GM18520 (cell line): ENCODE measurements at regions not wholly inside any gene's neighbourhood (a gene's known extent, or its start where the extent isn't known, plus 50 kb on each side); places are given as distances from the start of the nearest gene placed in this dataset.

ENCODE experiments used
- ATAC-seq: cut with Tn5 transposase; IDR thresholded peaks from one replicate; pipeline ENCODE4 v1.9.1; 2021; ENCODE audit not compliant: unreplicated experiment

DNA sequence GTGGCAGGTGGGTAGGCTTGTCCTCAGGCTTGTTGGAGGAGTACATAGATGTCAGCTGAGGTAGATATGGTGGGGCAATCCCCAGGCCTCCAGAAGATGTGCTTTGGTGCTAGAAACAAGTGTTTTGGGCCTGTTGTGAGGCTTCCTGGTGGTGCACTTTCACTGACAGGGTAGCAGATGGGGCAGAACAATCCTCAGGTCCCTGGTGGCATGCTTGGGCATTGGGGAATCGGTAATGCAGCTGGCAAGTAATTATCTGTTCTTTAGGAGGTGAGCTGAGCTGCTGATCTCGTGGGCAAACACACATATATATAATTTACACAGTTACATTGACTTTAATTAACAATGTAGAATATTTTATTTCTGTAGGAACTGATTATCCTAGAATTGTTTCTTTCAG, 458.7 kb downstream of the BMP2 start:
- ATAC-seq: no peak

DNA sequence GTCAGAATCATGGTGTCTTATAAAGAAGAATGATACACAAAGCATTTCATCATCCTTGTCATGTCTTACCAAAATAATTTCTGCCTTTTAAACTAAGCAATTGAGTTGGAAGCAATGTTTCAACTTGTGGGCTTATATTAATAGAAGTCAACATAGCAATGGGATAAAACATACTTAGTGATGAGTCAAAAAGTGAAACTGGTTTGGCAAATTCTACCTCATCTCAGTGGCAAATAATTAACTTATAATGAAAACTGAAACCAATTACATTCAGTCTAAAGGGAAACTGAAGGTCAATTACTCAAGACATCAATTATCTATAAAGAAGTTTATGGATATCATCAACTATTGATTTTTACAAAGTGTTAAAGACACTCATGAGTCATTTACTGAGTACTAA, 463.8 kb downstream of the BMP2 start:
- ATAC-seq: peak; percentile 71

DNA sequence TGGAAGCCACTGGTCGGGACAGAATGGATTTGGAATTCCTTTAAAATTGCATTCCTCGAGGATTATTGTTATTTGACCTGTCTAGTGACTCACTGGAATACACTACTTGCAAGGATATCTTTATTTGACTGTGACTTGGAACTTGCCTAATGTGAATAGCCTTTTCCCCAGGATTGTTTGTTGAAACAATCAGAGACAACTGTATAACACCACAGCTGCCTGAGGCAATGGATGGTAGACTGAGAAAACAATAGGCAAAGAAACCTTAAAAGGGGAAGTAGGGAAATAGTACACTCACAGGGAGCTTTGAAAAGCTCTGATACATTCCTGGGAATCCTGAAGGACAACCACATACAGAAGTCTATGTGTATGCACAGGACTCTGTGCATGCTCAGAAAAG, 465.3 kb downstream of the BMP2 start:
- ATAC-seq: no peak

DNA sequence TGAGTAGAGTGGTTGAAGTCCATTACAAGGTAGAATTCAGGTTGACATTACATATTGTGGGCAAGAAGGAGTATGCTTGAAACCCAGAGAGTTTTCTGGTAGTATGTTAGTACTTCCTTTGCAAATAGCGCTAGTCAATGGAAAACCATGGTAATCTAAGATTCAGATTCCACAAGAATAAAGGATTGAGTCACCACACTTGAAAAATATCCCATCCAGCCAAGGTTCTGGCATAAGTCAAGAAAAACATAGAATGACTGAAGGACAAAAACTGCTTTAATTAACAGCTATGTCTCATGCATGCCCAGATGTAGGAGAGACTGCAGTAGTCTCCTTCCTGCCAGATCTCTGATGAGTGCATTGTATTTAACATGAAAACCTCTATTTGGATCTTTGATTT, 469.8 kb downstream of the BMP2 start:
- ATAC-seq: no peak

DNA sequence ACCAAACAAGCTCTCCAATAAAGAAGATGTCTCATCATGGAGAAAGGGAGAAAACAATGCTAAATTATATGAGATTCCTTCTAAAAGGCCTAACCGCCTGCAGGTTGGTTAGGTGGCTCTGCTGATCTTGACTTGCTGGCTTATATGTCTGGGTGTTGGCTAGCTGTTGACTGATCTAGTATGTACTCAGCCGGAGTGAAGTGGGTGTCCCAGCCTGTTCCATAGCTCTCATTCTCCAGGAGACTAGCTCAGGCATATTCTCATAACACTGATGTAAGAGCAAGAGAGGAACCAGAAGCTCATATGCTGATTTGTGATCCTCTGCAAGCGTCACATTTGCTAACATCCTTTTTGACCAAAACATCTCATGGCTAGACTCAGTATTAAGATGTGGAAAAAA, 473.0 kb downstream of the BMP2 start:
- ATAC-seq: no peak

DNA sequence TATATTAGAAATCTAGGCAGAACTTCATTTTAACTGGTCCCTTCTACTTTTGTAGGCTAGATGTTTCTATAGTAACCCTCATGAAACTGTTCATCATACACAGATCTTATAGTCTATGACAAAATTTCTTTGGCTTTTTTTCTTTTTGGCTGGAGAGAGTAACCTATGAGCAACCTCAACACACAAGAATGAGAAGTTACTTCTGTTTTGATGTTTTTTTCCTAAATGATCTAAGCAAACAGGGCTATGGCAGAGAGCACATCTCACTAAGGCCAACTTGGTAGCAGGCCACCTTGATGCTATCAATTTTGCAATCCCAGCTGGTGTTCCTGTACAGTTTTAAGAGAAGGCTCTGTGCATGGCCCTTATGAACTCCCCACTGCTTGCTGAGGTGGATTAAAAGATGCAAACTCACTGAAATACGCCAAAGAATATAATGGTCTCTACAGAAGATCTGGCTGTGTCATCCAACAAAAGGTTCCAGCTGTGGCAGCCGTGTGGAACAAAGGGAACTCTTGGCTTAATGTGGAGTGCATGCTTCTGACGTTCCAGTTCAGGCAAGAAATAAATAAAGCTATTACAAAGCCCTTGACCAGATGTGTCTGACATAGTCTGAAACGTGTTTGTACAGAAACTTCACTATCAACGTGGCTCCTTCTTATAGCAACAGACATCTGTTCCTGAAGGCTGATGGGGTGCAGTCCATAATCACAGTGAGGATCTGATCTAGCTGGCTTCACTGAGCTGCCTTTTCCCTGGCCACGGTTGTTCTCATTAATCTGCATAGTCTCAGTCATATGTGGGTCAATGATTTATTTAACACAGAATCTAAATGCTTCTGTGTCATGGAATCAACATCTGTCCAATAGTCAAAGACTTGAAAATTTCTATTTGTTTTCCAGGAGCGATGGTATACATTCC, 481.1 kb downstream of the BMP2 start:
- no peak for ATAC-seq

DNA sequence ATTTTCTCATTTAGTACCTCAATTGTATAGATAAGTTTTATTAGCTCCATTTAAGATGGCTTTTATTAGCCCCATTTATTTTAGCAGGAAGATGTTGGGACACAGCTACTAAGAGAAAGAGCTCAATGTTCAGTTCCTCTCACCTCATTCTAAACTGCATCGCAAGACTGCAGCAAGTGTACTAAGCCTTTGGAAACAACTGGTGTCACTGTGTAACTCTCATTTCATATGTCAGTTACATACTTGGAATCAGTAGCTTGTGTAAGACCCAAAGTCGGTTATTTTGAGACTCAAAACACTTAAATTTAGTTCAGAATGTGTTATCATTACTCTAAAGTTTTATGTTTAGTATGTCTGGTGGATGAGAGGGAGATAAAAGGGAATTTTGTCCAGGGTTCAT, 482.9 kb downstream of the BMP2 start:
- ATAC-seq: no peak

DNA sequence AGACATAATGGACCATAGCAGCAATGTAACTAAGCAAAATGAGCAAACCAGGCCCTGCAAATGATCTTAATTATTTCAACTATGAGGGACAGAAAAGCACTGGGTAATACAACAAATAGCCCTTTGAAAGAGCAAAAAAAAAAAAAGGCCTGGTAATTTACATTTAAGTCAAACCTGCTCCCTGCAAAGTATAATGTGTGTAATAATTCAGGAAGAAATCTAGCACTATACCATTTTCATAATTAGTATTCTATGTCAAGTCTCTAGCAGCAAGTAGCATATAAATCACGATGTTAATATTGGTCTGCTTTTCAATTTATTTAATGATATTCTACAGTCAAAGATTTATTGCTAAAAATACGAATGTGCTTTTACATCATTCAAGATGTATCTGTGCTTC, 489.6 kb downstream of the BMP2 start:
- ATAC-seq: no peak

DNA sequence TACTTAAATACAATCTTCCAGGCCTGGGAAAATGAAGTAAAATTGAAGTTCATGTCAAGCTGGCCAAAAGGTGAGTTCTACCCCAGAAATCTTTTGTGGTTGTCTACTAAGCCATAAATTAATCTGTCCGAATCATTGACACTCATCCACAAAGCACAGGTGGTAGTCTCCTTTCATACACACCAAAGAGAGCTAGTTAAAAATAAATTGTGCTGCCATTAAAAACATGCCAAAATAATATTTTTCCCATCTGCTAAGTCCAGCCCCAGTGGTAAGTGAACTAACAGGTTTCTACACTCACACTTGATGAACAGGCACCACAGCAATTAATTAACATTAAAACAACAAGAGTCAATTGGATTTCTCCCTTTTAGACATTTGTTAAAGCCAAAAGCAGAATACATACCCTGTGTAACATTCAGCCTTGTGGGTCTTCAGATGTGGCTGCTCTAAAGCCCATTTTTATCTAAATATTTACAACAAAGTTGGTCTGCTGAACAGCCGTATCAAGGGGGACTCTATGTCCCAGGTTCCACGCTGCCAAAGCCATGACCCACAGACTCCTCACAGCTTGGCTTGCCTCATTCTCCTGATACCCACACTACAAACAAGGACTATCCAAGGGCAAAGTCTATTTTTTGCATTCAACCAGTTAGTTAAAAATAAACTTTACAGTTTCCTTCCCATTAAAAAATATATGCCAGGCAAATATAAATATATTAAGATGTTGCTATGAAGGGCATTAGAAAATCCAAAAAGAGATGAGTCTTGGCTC, 490.4 kb downstream of the BMP2 start:
- no peak for ATAC-seq

DNA sequence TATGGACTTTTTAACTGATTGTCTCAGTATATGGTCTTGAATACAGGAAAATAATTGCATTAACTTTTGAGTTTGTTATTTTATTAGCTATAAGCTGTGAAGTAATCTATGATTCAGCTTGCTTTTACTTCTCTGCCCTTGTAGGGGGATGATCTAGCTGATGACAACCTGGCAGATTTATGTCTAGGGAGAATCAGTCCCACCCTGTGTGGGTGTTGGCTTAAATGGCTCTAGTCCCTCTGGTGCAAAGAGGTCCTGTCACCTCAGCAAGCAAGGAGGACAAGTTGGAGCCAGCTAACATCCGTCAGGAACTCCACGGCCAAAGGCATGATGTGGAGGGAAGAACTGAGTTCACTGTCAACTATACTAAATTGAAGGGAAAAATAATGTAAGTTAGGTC, 495.3 kb downstream of the BMP2 start:
- no peak for ATAC-seq

DNA sequence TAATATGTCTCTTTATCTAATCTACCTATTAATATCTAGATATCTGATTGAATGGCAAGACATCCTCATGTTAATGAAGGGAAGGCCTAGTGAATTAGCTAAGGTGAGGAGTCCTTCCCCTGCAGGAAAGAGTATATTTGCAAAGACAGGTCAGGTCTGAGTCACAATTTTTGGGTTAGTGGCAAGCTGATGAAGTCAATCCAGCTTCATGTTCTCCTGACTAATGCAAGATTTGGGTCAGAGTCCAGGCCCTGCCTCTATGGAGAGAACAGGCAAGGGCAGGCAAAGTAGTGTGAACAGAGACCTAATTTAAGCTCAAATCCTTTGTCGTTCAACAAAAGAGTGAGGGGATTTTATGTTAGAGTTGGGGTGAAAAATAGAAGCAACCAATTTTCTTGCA, 496.7 kb downstream of the BMP2 start:
- no peak for ATAC-seq

DNA sequence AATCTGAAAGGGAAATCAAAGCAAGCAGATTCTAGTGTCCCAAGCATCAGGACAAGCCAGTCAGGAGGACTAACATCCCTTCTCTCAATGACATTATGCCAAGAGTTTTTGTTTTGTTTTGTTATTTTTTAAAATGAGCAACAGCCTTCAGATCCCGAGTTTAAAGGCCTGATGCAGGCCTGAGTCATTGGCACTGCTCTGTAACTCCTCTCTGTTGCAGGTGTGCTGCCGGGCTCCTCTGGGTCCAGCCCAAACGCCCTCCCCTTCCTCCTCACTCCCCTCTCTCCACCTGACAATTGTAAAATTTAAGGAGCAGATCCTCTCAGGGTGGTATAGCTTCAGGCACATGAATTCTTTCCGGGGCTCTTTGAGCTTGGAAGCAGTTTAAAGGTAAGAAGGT, 502.0 kb downstream of the BMP2 start:
- ATAC-seq: no peak

DNA sequence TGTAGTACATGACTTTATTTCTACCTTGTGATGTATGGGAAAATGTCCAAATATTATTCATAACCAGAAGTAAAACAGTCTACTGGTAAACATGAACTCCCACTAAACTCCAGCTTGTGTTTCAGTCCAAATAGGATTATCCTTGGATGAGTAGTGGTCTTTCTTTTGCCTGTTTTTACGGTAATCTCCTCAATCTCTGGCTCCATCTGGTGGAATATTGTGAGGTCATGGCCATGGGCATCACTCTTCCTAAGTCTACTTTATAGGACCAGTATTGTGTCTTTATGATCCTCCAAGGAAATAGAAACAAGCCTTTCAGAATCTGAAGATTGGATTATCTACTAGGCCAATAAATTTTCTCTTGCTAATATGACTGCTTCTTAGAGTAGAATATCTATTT, 505.0 kb downstream of the BMP2 start:
- no peak for ATAC-seq

DNA sequence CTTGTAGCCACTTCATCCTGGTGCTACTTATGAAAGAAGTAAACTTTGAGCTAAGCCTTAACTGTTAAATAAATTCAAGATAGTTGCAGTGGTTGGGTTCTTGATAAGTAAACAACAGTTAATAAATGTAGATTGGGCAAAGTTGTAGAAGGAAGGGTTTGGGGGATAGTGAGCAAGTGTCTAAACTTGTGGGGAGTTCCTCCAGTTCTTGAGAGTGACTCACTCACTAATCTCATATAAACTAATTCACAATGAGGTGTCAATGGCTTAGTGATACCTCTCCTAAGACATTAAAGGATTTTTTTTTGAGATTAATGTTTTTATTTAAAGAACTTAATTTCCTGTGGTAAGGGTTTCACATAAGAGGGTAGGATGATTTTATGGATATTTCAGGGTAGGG, 507.4 kb downstream of the BMP2 start:
- no peak for ATAC-seq

DNA sequence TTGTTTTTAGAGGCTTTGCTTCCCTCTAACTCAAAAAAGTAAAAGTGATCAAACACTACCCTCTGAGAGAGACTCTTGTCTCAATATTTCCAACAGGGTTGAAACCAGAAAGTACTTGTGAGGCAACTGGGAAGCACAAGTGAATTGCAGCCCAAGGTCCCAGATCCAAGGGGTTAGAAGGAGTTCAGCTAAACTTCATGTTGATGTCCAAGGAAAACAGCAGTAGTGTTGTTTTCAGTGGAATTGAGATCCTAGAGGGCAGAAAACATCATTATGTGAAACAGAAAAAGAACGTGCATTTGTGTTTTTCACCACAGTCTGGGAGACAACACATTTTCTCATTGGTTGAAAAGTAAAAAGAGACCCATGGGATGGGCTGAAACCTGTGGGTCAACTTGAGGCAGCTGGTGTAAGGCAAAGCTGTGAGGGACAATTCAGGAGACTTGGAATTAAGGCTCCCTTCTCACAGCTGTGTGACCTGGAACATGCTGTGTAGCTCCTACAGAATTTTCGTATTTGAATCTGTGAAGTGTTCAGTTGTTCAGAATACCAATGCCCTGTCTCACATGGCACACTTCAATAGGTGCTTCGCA, 508.3 kb downstream of the BMP2 start:
- no peak for ATAC-seq

DNA sequence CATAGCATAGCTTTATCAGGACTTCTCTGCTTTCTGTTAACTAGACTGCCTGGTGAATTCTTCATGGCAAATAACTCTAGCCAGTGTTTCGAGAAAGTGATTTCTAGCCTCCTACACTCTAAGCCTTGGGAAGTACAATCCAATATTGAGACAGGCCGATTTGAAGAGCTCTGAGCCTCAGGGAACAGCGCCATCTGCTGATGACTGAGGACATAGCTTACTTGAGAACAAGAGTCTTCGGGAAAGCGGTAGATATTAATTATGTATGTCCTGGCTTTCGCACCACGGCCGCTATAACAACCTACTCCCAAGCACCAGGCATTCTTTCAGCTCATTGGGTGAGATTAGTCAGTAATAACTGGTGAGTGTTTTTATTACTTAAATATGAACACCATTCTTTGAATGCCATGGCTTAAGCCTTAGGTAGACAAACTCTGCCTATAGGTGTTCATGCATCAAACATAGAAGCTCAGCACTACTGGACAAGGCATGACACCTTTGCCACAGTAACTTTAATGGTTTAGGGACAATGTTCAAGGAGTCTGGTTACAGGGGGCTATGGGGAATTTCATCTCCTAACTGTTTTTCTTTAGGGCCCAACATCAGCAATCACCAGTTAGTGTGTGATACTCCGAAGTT, 518.6 kb downstream of the BMP2 start:
- peak; percentile 41 for ATAC-seq

DNA sequence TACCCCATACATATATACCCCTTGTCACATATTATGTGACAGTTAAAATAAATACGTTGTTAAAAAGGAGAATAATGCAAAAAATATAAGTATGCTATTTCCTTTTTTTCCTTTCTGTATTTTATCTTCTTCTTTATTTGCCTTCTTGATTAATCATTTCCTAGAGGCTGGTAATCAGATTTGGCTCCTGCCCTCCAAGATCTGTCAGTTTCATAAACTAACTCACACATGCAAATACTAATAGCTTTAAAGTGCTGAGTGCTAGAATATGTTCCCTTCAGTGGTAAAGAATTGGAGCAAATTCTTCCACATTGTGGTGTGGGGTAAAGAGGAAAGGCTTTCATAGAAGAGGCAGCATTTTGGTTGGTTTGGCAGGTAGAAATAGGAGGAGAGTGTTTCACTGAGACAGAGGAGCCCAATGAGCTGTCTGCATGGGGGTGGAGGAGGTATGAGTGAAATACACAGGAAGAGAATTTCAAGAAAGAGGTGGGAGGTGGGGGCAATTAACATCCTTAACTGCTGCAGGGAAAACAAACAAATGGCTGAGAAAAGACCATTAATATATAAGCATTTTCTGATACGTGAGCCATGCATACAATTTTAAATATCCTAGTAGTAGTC, 523.9 kb downstream of the BMP2 start:
- no peak for ATAC-seq

DNA sequence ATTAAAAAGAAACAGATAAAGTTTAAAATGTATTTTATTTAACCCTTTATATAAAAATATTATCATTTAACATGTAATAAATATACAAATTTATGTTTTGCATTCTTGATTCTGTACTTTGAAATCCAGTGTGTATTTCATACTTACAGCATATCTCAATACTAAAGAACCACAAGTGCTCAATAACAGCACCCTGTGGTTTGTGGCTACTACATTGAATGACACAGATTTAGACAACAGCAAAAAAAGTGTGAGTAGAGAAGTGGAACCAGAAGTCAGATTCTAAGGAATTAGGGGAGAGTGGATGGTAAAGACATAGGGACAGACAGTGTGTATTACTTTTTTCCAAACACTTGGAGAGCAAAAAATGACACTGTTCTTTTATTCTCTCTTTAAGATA, 524.5 kb downstream of the BMP2 start:
- ATAC-seq: no peak

DNA sequence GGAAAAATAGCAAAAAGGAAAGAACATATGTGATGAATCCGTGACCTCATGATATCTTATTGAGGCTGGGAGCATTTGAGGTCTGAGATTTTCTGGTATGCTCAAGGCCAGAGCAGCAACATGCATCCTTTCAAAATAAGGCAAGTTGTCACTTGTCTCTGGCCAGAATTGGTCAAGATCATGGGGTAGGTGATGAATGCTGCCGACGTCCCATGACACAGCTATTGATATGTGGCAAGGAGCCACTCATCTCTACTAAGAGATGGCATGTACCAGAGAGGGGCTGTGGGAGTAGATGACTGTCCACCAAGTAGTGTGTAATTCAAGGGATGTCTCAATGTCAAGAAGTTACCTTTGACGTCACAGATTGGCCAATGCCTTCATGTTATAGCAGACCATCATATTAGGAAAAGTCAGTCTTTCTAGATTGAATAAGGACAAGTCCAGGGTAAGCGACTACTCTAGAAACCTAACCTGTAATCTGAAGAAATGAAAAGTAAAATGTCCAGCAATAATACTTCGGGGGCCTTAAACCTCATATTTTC, 527.4 kb downstream of the BMP2 start:
- ATAC-seq: no peak

DNA sequence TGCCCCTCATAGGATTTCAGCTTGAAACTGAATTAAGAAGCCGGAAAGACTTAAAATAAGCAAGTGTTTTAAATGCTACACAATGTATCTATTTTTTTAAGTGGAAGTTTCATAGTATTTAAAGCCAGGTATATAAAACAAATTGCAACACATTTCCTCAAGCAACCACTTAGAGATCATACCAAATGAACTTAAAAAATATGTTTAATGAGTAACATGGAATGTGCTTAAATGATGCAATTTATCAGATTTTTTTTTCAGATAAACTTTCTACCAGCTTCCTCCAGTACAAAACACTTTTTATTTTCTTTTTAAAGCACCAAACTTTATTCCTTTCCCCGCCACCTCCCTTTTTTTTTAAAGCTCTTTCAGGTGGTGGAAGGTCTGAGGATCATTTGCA, 534.3 kb downstream of the BMP2 start:
- no peak for ATAC-seq

DNA sequence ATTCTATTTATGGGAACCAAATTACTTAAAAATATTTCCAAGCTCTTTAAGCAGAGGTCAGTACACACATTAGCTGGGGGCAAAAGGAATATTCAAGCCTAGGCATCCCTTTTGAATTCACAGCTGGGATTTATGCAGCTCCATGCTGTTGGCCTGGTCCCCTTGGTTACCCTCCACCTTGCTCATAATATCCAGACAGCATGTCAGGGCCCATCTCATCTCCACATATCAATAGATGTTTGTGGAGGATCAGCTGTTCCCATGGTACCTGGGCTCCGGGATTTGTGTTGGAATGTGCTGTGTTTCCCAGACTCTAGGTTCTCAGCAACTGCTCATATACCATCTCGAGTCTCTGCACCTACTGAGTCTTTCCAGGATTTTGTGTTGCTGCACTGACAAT, 534.8 kb downstream of the BMP2 start:
- no peak for ATAC-seq
